ENCODE measurements at regions not wholly inside any gene's neighbourhood (a gene's known extent, or its start where the extent isn't known, plus 50 kb on each side); places are given as distances from the start of the nearest gene placed in this dataset.

- no peak for TF ChIP-seq CTCF (IDR thresholded peaks at IDR 0.05)
- TF ChIP-seq EZH2 (IDR thresholded peaks at IDR 0.05; ENCODE audit: borderline replicate concordance, insufficient read depth, low read depth, low read length, poor library complexity, severe bottlenecking), result no peak
Observed at GRCh38 chr10:47133871-47134570, 166.0 kb upstream of the GDF10 start.
